IPS DF 6.9 (cell line): ENCODE measurements at regions not wholly inside any gene's neighbourhood (a gene's known extent, or its start where the extent isn't known, plus 50 kb on each side); places are given as distances from the start of the nearest gene placed in this dataset.

Experiments
- DNase-seq: peaks from one replicate; pipeline ENCODE4 v3.0.0-alpha.2; 2013; ENCODE audit warnings: low read depth, low spot score
- H3K27ac ChIP-seq: one replicate; pipeline ENCODE4 v1.5.1; 2013; ENCODE audit warnings: low read length, control low read depth
- H3K27me3 ChIP-seq: 2 replicates; pipeline ENCODE4 v1.6.1; 2013; ENCODE audit warnings: mild to moderate bottlenecking, low read length; ENCODE audit not compliant: control insufficient read depth, insufficient read depth
- H3K36me3 ChIP-seq: 2 replicates; pipeline ENCODE4 v1.6.1; 2013; ENCODE audit warnings: low read length; ENCODE audit not compliant: control insufficient read depth, insufficient read depth
- H3K4me1 ChIP-seq: 2 replicates; pipeline ENCODE4 v1.6.1; 2013; ENCODE audit warnings: low read length; ENCODE audit not compliant: control insufficient read depth, insufficient read depth
- H3K4me3 ChIP-seq: 2 replicates; pipeline ENCODE4 v1.5.1; 2013; ENCODE audit warnings: mild to moderate bottlenecking, low read length
- H3K9me3 ChIP-seq: 2 replicates; pipeline ENCODE4 v1.6.1; 2013; ENCODE audit warnings: low read length, inconsistent platforms; ENCODE audit not compliant: control insufficient read depth, insufficient read depth
- WGBS: extraction: QIAGEN DNeasy Blood & Tissue Kit; methylation state at CpG from one replicate; pipeline ENCODE4 v1.1.7; 2013; ENCODE audit warnings: mixed read lengths, missing lambda C conversion rate; ENCODE audit not compliant: insufficient read length, insufficient coverage; 5-methylcytosine and 5-hydroxymethylcytosine counted together

GRCh38 chr3:159159546-159159945, 357.7 kb downstream of the MFSD1 start:
- no peak for DNase-seq
- Histone ChIP-seq H3K9me3 (no peaks in the 10 kb centered on the region), H3K27me3 (no peaks in the 10 kb centered on the region), H3K4me1 (no peaks in the 10 kb centered on the region), H3K4me3 (no peak overlapping the region), H3K27ac (no peak overlapping the region), H3K36me3 (no peaks in the 10 kb centered on the region)
- WGBS, result no CpG with 5 or more reads among the region's 2 CpGs

- whole genome bisulfite sequencing, result no CpG with 5 or more reads among the region's 1 CpG
- DNase-seq, result no peak
- no peaks in the 10 kb centered on the region for H3K4me1 ChIP-seq
- H3K4me3 ChIP-seq, result no peak overlapping the region
- no peaks in the 10 kb centered on the region for H3K9me3 ChIP-seq
- no peak overlapping the region for H3K27ac ChIP-seq
- H3K27me3 ChIP-seq, result no peaks in the 10 kb centered on the region
- no peaks in the 10 kb centered on the region for H3K36me3 ChIP-seq
These were observed 361.8 kb downstream of the MFSD1 start for GRCh38 chr3:159163656-159164055.

GRCh38 chr3:159165961-159166360, 364.1 kb downstream of the MFSD1 start:
- no peak for DNase-seq
- Histone ChIP-seq H3K4me3 (no peak overlapping the region), H3K9me3 (no peaks in the 10 kb centered on the region), H3K27me3 (no peaks in the 10 kb centered on the region), H3K36me3 (no peaks in the 10 kb centered on the region), H3K27ac (no peak overlapping the region), H3K4me1 (no peaks in the 10 kb centered on the region)
- WGBS, result no CpG with 5 or more reads among the region's 3 CpGs

GRCh38 chr3:159166899-159167586, 365.2 kb downstream of the MFSD1 start:
- Histone ChIP-seq H3K36me3 (no peaks in the 10 kb centered on the region), H3K27me3 (no peaks in the 10 kb centered on the region), H3K27ac (no peak overlapping the region), H3K4me3 (no peak overlapping the region), H3K4me1 (no peaks in the 10 kb centered on the region), H3K9me3 (no peaks in the 10 kb centered on the region)
- DNase-seq, result no peak
- WGBS, result no CpG with 5 or more reads among the region's 2 CpGs

- no CpG with 5 or more reads among the region's 1 CpG for WGBS
- Histone ChIP-seq H3K36me3 (no peaks in the 10 kb centered on the region), H3K4me1 (no peaks in the 10 kb centered on the region), H3K4me3 (no peak overlapping the region), H3K27me3 (no peaks in the 10 kb centered on the region), H3K9me3 (no peaks in the 10 kb centered on the region), H3K27ac (no peak overlapping the region)
- no peak for DNase-seq
These were observed 366.9 kb downstream of the MFSD1 start for GRCh38 chr3:159168788-159169187.

GRCh38 chr3:159169828-159170227, 368.0 kb downstream of the MFSD1 start:
- no peaks in the 10 kb centered on the region for H3K27me3 ChIP-seq
- H3K4me3 ChIP-seq, result no peak overlapping the region
- H3K9me3 ChIP-seq, result no peaks in the 10 kb centered on the region
- no peak overlapping the region for H3K27ac ChIP-seq
- H3K4me1 ChIP-seq, result no peaks in the 10 kb centered on the region
- no peak for DNase-seq
- no peaks in the 10 kb centered on the region for H3K36me3 ChIP-seq

- Histone ChIP-seq H3K27ac (no peak overlapping the region), H3K9me3 (no peaks in the 10 kb centered on the region), H3K36me3 (no peaks in the 10 kb centered on the region), H3K4me3 (no peak overlapping the region), H3K4me1 (no peaks in the 10 kb centered on the region), H3K27me3 (no peaks in the 10 kb centered on the region)
- no peak for DNase-seq
- WGBS, result no CpG with 5 or more reads among the region's 4 CpGs
These were observed 368.7 kb downstream of the MFSD1 start for GRCh38 chr3:159170436-159171003.

- H3K36me3 ChIP-seq, result no peaks in the 10 kb centered on the region
- DNase-seq, result no peak
- WGBS, result no CpG with 5 or more reads among the region's 3 CpGs
These were observed 369.5 kb downstream of the MFSD1 start for GRCh38 chr3:159171333-159171732.

GRCh38 chr3:159172473-159172872, 370.6 kb downstream of the MFSD1 start:
- Histone ChIP-seq H3K9me3 (no peaks in the 10 kb centered on the region), H3K4me1 (no peaks in the 10 kb centered on the region), H3K27me3 (no peaks in the 10 kb centered on the region), H3K4me3 (no peak overlapping the region), H3K27ac (no peak overlapping the region), H3K36me3 (no peaks in the 10 kb centered on the region)
- no peak for DNase-seq
- WGBS, result no CpG with 5 or more reads among the region's 2 CpGs

More at GRCh38 chr3:159171333-159171732, 369.5 kb downstream of the MFSD1 start:
- Histone ChIP-seq H3K4me3 (no peak overlapping the region), H3K4me1 (no peaks in the 10 kb centered on the region), H3K27me3 (no peaks in the 10 kb centered on the region), H3K27ac (no peak overlapping the region), H3K9me3 (no peaks in the 10 kb centered on the region)

GRCh38 chr3:159174715-159175692, 373.1 kb downstream of the MFSD1 start:
- WGBS, result no CpG with 5 or more reads among the region's 7 CpGs
- no peaks in the 10 kb centered on the region for H3K36me3 ChIP-seq
- no peak overlapping the region for H3K4me3 ChIP-seq
- H3K27me3 ChIP-seq, result no peaks in the 10 kb centered on the region
- no peaks in the 10 kb centered on the region for H3K4me1 ChIP-seq
- H3K27ac ChIP-seq, result no peak overlapping the region
- DNase-seq, result no peak
- H3K9me3 ChIP-seq, result no peaks in the 10 kb centered on the region
